Sigmoid colon (tissue), 6 donors: ENCODE measurements at regions not wholly inside any gene's neighbourhood (a gene's known extent, or its start where the extent isn't known, plus 50 kb on each side); places are given as distances from the start of the nearest gene placed in this dataset.

ENCODE experiments used
- DNase-seq: peaks from one replicate; pipeline ENCODE4 v3.0.0-alpha.2; 2019
- H3K27ac ChIP-seq, 4 donors: fragments of 200-600 bp; sonication (generic); one replicate each; pipeline ENCODE4 v1.5.1; 2016 to 2019; ENCODE audit warnings: mild to moderate bottlenecking in 1 of 4
- H3K27me3 ChIP-seq, 3 donors: fragments of 200-600 bp; sonication (generic); one replicate each; pipeline ENCODE4 v1.5.1; 2019; ENCODE audit warnings: mild to moderate bottlenecking in 1 of 3
- H3K36me3 ChIP-seq, 4 donors: fragments of 200-600 bp; sonication (generic); one replicate each; pipeline ENCODE4 v1.5.1; 2016 to 2019
- H3K4me1 ChIP-seq, 4 donors: fragments of 200-600 bp; sonication (generic); one replicate each; pipeline ENCODE4 v1.5.1; 2017 to 2019
- H3K4me3 ChIP-seq, 4 donors: fragments of 200-600 bp; sonication (generic); one replicate each; pipeline ENCODE4 v1.5.1; 2017 to 2019; ENCODE audit warnings: mild to moderate bottlenecking in 2 of 4, moderate library complexity in 1 of 4
- H3K9me3 ChIP-seq, 4 donors: fragments of 200-600 bp in 3 of 4; sonication (generic) in 3 of 4; one replicate each; pipeline versions ENCODE4 v1.5.1 to v1.6.1; 2013 to 2019
- CTCF ChIP-seq, 4 experiments: fragments of 450-650 bp in 3 of 4; fragments of 200-600 bp in 1 of 4; IDR thresholded peaks; one replicate each; pipeline ENCODE4 v1.5.1; 2016 to 2019; ENCODE audit warnings: antibody characterized with exemption in 4 of 4, mild to moderate bottlenecking in 3 of 4, moderate library complexity in 2 of 4
- EP300 ChIP-seq, 4 donors: sonication (generic); formaldehyde crosslinking; IDR thresholded peaks; one replicate each; pipeline ENCODE4 v1.6.1; 2017; ENCODE audit warnings: antibody characterized with exemption in 4 of 4
- POLR2A ChIP-seq, 2 donors: fragments of 450-650 bp; IDR thresholded peaks; one replicate each; pipeline ENCODE4 v1.6.1; 2016; ENCODE audit warnings: antibody characterized with exemption in 2 of 2, mild to moderate bottlenecking in 2 of 2, moderate library complexity in 2 of 2
- POLR2AphosphoS5 ChIP-seq, 4 donors: sonication (generic); formaldehyde crosslinking; IDR thresholded peaks; one replicate each; pipeline ENCODE4 v1.6.1; 2017; ENCODE audit warnings: antibody characterized with exemption in 4 of 4
- WGBS, 2 donors: extraction: QIAGEN DNeasy Blood & Tissue Kit; methylation state at CpG; one replicate each; pipeline ENCODE4 v1.1.7; 2013; 5-methylcytosine and 5-hydroxymethylcytosine counted together
- intact Hi-C: fragments of 100-400 bp; cut with DNase I; formaldehyde crosslinking; loops from one replicate; pipeline ENCODE4 v1.15.1; 2023
- donor health status: healthy with polysubstance abuse.
- donor health status: healthy.

GRCh38 chr12:107590413-107590812, 95.2 kb upstream of the PWP1 start:
- DNase-seq = no peak
- peaks cover 0 to 10% (median 3%) of the 10 kb centered on the region in 4 donors for H3K9me3 ChIP-seq
- TF ChIP-seq POLR2A (IDR thresholded peaks at IDR 0.05) (no peak), CTCF (IDR thresholded peaks at IDR 0.05) (no peak), EP300 (IDR thresholded peaks at IDR 0.05) (no peak), POLR2AphosphoS5 (IDR thresholded peaks at IDR 0.05) (no peak)
- H3K27ac ChIP-seq = no peak overlapping the region
- 79 to 91% methylated on average over 3 of the region's 3 CpGs for WGBS, 2 donors
- intact Hi-C loops = no loop called here
- no peak overlapping the region for H3K4me3 ChIP-seq
- no peaks in the 10 kb centered on the region for H3K36me3 ChIP-seq
- H3K27me3 ChIP-seq = no peaks in the 10 kb centered on the region
- H3K4me1 ChIP-seq = no peaks in the 10 kb centered on the region

GRCh38 chr12:107590814-107591375, 94.7 kb upstream of the PWP1 start:
- DNase-seq = no peak

GRCh38 chr12:107593713-107594381, 91.8 kb upstream of the PWP1 start:
- WGBS, 2 donors = 76 to 83% methylated on average over 7 of the region's 7 CpGs
- no peak for TF ChIP-seq POLR2A (IDR thresholded peaks at IDR 0.05)
- no peak for TF ChIP-seq EP300 (IDR thresholded peaks at IDR 0.05)
- no peak for TF ChIP-seq CTCF (IDR thresholded peaks at IDR 0.05)
- TF ChIP-seq POLR2AphosphoS5 (IDR thresholded peaks at IDR 0.05) = no peak
- Histone ChIP-seq H3K9me3 (peaks cover 0 to 6% (median 3%) of the 10 kb centered on the region in 4 donors), H3K27me3 (no peaks in the 10 kb centered on the region), H3K36me3 (no peaks in the 10 kb centered on the region), H3K4me1 (no peaks in the 10 kb centered on the region), H3K4me3 (no peak overlapping the region), H3K27ac (no peak overlapping the region)
- intact Hi-C loops = no loop called here
- DNase-seq = no peak

More at GRCh38 chr12:107590814-107591375, 94.7 kb upstream of the PWP1 start:
- Histone ChIP-seq H3K4me1 (no peaks in the 10 kb centered on the region), H3K4me3 (no peak overlapping the region), H3K27ac (no peak overlapping the region), H3K27me3 (no peaks in the 10 kb centered on the region), H3K9me3 (peaks cover 0 to 10% (median 3%) of the 10 kb centered on the region in 4 donors), H3K36me3 (no peaks in the 10 kb centered on the region)
- TF ChIP-seq EP300 (IDR thresholded peaks at IDR 0.05) (no peak), POLR2A (IDR thresholded peaks at IDR 0.05) (no peak), CTCF (IDR thresholded peaks at IDR 0.05) (no peak), POLR2AphosphoS5 (IDR thresholded peaks at IDR 0.05) (no peak)
- intact Hi-C loops = no loop called here
- WGBS, 2 donors = 92 to 93% methylated on average over 2 of the region's 2 CpGs

GRCh38 chr12:107594995-107595394, 90.6 kb upstream of the PWP1 start:
- TF ChIP-seq CTCF (IDR thresholded peaks at IDR 0.05) (no peak), POLR2AphosphoS5 (IDR thresholded peaks at IDR 0.05) (no peak), EP300 (IDR thresholded peaks at IDR 0.05) (no peak), POLR2A (IDR thresholded peaks at IDR 0.05) (no peak)
- intact Hi-C loops = no loop called here
- Histone ChIP-seq H3K4me1 (no peaks in the 10 kb centered on the region), H3K9me3 (peaks cover 0 to 6% (median 3%) of the 10 kb centered on the region in 4 donors), H3K27me3 (no peaks in the 10 kb centered on the region), H3K36me3 (no peaks in the 10 kb centered on the region), H3K27ac (no peak overlapping the region), H3K4me3 (no peak overlapping the region)
- no peak for DNase-seq
- 90 to 91% methylated on average over 3 of the region's 3 CpGs for WGBS, 2 donors
